Retina (tissue), 1 donor: ENCODE measurements at regions not wholly inside any gene's neighbourhood (a gene's known extent, or its start where the extent isn't known, plus 50 kb on each side); places are given as distances from the start of the nearest gene placed in this dataset.
"Not testable (repeated sequence)": the region's sequence is repeated elsewhere in the genome, so short reads cannot be mapped to it uniquely, and the experiment has no call there.

Experiments used
- DNase-seq: peaks from one replicate; pipeline ENCODE4 v3.0.0-alpha.2; 2016

DNA sequence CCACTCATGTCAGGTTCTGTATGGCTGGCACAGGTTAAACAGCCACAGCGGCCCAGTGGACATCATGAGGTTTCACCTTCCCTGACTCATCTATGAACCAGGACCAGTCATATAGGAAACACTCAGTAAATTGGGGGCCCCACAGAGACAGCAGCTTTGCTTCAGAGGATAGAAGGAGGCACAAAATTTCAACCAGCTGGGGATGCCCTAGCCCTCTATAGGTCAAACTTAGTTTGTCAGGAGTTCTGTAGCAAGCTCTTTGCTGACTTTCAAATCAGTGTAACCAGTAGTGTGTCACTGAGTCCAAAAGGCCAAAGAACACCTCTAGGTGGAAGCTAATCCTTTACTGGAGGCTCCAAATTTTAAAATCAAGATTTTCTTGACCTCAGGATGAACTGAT is 4157.8 kb upstream of the TPTE start:
- not testable (repeated sequence) for DNase-seq

DNA sequence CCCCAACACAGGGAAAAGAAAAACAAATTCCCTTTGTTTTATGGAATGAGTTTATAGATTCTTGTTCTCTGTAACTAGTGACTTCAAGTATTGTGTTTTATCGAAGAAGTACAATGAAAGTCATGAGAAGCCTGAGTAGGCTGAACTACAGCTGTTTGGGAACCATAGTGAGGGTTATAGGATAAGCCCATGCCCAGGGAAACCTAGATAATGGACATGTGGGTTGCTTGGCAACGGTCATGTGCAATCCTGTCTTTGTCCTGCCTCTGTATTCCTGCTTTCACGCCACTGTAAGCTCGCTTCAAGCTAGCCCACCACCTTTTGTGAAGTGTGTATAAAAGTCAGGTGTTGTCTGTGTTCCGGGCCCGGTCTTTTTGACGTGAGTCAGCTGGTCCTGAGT is 4152.6 kb upstream of the TPTE start:
- peak; percentile 86 for DNase-seq

DNA sequence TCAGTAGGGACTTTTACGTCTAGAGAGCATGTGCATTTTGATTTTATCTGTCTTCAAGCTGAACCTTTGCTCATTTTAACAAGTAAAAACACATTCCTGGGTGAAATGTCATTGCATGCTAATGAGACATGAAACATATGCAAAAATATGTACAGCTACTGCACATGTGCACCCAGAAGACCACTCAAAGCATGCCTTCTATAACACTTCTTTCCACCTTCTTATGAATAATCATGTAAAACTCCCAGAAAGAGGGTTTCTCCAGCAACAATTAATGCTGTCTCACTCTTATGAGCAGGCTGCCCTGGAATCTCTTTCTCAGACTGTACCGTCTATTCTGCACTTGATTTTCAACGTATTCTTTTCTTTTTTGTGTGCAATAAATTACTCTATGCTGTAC is 4148.1 kb upstream of the TPTE start:
- DNase-seq = peak; percentile 2

DNA sequence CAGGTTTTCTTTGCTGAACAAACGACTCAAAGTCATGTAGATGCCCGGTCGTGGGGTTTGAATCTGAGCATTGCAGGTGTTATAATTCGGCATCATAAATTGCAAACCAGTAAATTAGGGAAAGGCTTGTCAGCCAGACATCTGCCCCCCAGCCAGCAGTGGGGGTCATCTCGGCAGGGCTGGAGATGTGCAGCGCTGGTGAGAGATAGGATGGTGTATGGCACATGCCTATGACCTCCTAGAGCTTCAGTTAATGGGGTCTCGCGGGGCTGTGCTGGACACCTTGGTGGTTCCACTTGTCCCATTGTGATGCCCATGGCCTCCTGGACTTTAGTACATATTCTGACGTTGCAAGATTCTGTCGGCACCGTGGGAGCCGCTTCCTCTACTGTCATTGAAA is 4147.2 kb upstream of the TPTE start:
- DNase-seq = peak; percentile 74

DNA sequence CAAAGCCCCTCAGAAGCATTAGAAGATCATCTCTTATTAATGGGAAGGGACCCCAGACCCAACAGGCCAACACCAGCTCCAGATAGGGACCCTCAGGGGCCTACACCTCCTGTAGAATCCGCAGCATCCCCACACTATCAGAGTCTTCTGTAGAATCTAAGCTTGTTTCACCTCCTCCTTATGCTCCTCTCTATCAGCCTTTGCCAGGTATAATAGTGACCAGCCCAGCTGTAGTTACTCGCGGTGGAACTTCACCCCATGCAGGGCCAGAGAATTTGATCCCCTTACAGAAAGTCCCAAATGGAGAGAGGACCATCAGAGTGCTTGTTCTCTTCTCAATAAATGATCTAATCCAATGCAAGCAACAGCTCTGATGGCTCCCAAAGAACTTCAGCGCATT is 4146.5 kb upstream of the TPTE start:
- peak; percentile 3 for DNase-seq

DNA sequence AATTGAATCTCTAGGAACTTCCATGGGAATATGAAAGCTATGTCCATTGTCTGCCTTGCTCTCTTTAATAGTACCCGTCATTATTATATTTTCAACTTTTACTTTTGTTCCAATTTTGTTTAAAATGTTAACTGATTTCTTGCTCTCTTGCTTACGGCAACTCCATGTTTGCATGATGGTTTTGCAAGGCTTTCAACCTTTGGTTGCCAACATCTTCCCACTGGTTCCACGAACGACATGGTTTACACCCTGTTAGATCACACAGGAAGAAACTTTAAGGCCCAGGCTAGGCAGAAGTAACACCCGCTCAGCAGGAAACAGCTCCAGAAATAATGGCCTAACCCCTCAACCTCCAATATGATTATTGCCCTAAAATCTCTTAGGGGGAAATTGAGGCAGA is 4145.6 kb upstream of the TPTE start:
- not testable (repeated sequence) for DNase-seq

DNA sequence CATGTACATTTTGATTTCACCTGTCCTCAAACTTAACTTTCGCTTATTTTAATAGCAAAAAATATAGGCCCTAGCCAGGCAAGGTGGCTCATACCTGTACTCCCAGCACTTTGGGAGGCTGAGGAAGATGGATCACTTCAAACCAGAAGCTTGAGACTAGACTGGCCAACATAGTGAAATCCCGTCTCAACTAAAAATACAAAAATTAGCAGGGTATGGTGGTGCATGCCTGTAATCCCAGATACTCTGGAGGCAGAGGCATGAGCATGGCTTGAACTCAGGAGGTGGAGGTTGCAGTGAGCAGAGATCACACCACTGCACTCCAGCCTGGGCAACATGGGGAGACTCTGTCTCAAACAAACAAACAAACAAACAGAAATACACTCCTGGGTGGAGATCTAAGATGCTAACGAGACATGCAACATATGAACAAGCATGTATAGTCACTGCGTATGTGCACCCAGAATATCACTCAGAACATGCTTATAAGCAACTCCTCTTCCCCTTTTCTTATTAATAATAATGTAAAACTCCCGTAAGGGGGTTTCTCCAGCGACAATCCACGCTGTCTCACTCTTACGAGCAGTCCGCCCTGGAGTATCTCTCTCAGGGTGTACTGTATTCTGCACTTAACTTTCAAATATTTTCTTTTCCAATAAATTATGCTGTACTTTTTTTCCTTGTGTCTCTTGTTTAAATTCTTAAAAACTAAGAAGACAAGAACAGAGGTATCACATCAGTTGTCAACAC is 4144.9 kb upstream of the TPTE start:
- not testable (repeated sequence) for DNase-seq
